ENCODE measurements at regions not wholly inside any gene's neighbourhood (a gene's known extent, or its start where the extent isn't known, plus 50 kb on each side); places are given as distances from the start of the nearest gene placed in this dataset.

- H2AFZ ChIP-seq (ENCODE audit: low read length): no peak overlapping the region
- H4K8ac ChIP-seq (replicated peaks; ENCODE audit: insufficient read length, low read depth, low read length): no peak overlapping the region
- no peaks in the 10 kb centered on the region for H3K79me1 ChIP-seq (ENCODE audit: insufficient read depth, low read depth, low read length, poor library complexity, severe bottlenecking)
- no peak overlapping the region for H2BK5ac ChIP-seq (ENCODE audit: insufficient read length, low read length)
- no peak overlapping the region for H2BK20ac ChIP-seq (ENCODE audit: low read depth, low read length, poor library complexity, severe bottlenecking)
- TF ChIP-seq CTCF (conservative IDR thresholded peaks at IDR 0.05): no peak
- no peak overlapping the region for H2BK120ac ChIP-seq (ENCODE audit: low read depth, low read length, poor library complexity, severe bottlenecking)
- H3K18ac ChIP-seq (ENCODE audit: insufficient read length, low read depth, low read length): no peak overlapping the region
- Mint-ChIP-seq H3K36me3 (ENCODE audit: insufficient read depth in 1 of 3, low read depth in 3 of 3) (no peaks in the 10 kb centered on the region), H3K27me3 (ENCODE audit: low read depth) (no peaks in the 10 kb centered on the region), H3K4me1 (peaks cover 0 to 2% of the 10 kb centered on the region in 2 experiments; a peak in 1 of 4 replicates), H3K9me3 (no peaks in the 10 kb centered on the region), H3K4me3 (no peak overlapping the region), H3K27ac (no peak overlapping the region)
- no peak overlapping the region for H3K9ac ChIP-seq (ENCODE audit: extremely low read depth, insufficient read length, low read length)
- H3K4ac ChIP-seq (ENCODE audit: low read depth, low read length): no peak overlapping the region
- DNase-seq: no peak
- no peaks in the 10 kb centered on the region for H3K27me3 ChIP-seq (ENCODE audit: insufficient read depth, low read length)
- H2AK5ac ChIP-seq (ENCODE audit: insufficient read length, low read length): no peak overlapping the region
- H3K9me3 ChIP-seq (ENCODE audit: control insufficient read depth, low read depth, low read length): no peaks in the 10 kb centered on the region
- H3K4me2 ChIP-seq (ENCODE audit: insufficient read depth, insufficient read length, low read length): no peak overlapping the region
- H3K56ac ChIP-seq (ENCODE audit: insufficient read length, low read depth, low read length): no peak overlapping the region
- H4K20me1 ChIP-seq (ENCODE audit: control insufficient read depth, insufficient read depth, insufficient read length): no peaks in the 10 kb centered on the region
- H3T11ph ChIP-seq (ENCODE audit: low read length): no peak overlapping the region
- no peak overlapping the region for H3K23ac ChIP-seq (ENCODE audit: insufficient read length, low read depth, low read length)
- no peak overlapping the region for H3K27ac ChIP-seq (ENCODE audit: insufficient read length, low read depth, low read length)
- whole genome bisulfite sequencing (ENCODE audit: extremely low coverage, insufficient read length, low lambda C conversion rate): no CpG with 5 or more reads among the region's 15 CpGs
- H4K5ac ChIP-seq (ENCODE audit: insufficient read length, low read depth, low read length): no peak overlapping the region
- H3K23me2 ChIP-seq (ENCODE audit: insufficient read length, low read depth, low read length, poor library complexity, severe bottlenecking): no peaks in the 10 kb centered on the region
- H2BK12ac ChIP-seq (ENCODE audit: insufficient read length, low read depth, low read length): no peak overlapping the region
- no peak overlapping the region for H2BK15ac ChIP-seq (ENCODE audit: low read depth, low read length)
- no peak overlapping the region for H4K91ac ChIP-seq (ENCODE audit: insufficient read length, low read depth, low read length)
- H3K14ac ChIP-seq (ENCODE audit: insufficient read depth, low read length): 0 out of 2 replicates have a peak overlapping the region, but pooled peaks have one; percentile 53
- no peaks in the 10 kb centered on the region for H3K79me2 ChIP-seq (ENCODE audit: insufficient read depth, low read length)
- H3K4me1 ChIP-seq (ENCODE audit: insufficient read depth, low read length): no peaks in the 10 kb centered on the region
These were observed 98.5 kb upstream of the RPS6KA2 start for GRCh38 chr6:166725571-166725970.

Data from H9 (cell line).